Myocyte (in vitro differentiated cells): ENCODE measurements at regions not wholly inside any gene's neighbourhood (a gene's known extent, or its start where the extent isn't known, plus 50 kb on each side); places are given as distances from the start of the nearest gene placed in this dataset.
"Not testable (repeated sequence)": the region's sequence is repeated elsewhere in the genome, so short reads cannot be mapped to it uniquely, and the experiment has no call there.

Source experiments
- DNase-seq: peaks from one replicate; pipeline ENCODE4 v3.0.0-alpha.2; 2012; ENCODE audit warnings: low read depth

DNA sequence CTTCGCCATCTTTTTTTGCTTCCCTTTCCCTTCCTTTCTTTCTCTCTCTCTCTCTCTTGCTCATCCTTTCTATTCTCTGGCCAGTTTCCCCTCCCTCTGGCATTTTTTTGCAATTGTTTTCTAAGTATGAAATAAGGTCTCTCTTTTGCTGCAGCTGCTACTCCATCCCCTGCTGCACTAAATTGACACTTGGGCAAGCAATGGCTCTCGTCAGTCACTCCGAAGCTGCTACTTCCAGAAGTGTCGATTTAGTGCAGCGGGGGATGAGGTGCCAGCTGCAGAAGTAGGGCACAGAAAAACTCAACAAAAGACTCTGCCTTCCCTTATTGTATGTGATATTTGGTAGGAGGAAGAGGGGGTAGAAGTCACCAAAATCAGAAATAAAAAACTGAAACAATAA, 642.3 kb downstream of the RWDD3 start:
- DNase-seq, result no peak

DNA sequence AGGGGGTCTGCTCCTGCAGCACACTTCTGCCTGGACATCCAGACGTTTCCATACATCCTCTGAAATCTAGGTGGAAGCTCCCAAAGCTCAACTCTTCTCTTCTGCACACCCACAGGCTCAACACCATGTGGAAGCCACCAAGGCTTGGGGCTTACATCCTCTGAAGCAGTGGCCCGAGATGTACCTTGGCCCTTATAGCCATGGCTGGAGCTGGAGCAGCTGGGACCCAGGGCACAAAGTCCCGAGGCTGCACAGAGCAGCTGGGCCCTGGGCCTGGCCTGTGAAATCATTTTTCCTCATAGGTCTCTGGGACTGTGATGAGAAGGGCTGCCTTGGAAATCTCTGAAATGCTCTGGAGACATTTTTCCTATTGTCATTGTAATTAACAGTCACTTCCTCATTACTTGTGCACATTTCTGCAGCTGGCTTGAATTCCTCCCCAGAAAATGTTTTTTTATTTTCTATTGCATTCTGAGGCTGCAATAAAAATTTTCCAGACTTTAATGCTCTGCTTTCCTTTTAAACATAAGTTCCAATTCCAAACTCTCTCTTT, 645.6 kb downstream of the RWDD3 start:
- DNase-seq, result no peak

DNA sequence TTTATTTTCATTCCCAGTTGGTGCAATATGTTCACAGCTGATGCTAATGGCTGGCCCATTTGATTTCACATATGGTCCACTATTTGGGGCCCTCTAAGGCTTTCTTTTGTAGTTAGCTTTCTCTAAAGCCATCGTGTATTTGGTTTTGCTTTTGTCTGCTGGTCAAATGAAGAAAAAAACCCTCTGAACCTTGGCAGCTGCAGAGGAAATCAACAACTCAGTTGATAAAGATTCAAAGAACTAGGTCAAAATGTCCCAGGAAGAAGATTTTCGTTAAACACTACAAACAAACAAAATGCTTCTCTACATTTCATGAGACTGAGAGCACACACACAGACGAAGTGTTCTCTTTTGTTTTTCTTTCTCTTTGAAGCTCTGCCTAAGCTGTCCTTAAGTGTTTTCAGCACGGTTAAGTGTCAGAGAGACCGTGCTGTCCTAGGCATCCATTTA, 655.0 kb downstream of the RWDD3 start:
- no peak for DNase-seq

DNA sequence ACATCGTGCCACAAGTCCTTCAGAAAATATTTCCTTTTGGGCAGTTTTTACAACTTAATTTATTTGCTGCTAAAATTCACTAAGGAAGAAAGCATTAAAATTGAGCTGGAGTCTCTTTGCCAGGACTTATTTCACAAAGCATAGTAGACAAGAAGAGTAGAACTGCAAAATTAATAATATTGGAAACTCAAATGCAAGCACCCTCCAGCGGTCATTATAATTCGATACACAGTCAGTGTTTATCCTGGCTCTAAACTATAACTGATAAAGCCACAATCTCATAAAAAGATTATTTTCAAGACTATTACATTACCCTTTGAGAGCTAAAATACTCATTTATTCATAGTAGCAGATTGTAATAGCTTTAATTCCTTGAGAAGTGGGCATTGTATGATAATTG, 655.4 kb downstream of the RWDD3 start:
- DNase-seq, result no peak

DNA sequence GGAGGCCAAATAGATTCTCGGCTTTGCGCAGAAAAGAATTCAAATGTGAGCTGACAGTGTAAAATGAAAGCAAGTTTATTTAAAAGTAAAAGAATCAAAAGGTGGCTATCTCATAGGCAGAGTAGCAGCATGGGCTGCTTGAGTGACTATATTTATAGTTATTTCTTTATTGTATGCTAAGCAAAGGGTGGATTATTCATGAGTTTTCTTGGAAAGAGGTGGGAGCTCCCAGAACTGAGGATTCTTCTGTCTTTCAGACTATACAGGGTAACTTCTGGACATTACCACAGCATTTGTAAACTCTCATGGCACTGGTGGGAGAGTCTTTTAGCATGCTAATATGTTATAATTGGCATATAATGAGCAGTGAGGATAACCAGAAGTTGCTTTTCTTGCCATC, 659.9 kb downstream of the RWDD3 start:
- no peak for DNase-seq

DNA sequence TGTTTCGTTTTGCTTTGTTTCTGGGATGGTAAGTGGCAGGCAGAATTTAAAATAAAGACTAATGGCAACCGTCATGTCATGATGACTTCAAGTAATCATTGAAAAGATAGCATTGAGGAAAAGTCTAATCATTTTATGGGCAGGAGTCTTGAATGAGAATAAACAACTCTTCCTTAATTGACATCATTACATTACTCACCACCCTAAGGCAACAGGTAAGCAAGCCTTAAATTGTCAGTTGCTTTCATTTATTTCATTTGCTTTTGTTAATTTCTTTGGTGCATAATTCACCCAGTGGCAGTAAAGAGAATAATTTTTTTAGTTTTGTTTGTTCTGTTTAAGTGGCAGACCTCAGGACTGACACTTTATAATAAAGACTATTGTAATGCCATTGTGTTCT, 669.0 kb downstream of the RWDD3 start:
- DNase-seq, result no peak

DNA sequence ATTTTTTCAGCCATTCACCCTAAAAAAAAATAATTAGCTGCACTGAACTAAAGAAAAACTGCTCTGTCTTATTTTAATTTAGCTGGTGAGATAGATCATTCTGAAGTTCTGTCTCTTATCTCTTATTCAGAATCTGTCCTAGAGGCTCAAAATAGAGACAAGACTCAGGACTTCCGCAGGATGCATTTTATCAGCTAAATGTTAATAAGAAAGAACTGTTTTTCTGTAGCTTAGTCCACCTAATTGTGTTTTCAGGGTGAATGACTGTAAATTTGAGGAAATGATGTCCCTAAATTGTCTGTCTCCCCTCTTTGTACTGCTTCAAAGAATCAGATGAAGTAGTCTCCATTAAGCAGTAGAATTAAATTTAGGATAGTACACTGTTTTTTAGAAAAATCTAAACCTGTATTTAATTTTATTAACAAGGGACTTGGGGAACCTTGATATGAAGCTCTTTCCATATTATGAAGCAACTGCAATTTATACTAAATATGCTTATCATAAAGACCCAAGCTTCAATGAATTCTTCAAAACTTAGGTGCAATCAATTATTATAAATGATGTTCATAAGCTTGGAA, 671.9 kb downstream of the RWDD3 start:
- no peak for DNase-seq

DNA sequence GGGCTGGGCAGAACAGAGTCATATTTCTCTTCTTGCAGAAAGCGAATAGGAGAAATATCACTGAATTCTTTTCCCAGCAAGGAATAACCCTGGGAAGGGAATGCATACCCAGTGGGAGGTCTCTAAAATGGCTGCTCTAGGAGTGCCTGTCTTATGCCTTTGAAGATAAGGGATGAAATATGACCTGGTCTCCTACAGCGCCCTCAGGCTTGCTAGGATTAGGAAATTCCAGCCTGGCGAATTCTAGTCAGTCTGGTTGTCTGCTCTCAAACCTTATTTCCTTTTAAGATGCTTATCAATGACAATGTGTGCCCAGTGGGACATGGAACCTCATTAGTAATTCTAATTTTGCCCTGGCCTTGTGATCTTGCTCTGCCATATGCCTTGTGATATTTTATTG, 677.7 kb downstream of the RWDD3 start:
- not testable (repeated sequence) for DNase-seq

DNA sequence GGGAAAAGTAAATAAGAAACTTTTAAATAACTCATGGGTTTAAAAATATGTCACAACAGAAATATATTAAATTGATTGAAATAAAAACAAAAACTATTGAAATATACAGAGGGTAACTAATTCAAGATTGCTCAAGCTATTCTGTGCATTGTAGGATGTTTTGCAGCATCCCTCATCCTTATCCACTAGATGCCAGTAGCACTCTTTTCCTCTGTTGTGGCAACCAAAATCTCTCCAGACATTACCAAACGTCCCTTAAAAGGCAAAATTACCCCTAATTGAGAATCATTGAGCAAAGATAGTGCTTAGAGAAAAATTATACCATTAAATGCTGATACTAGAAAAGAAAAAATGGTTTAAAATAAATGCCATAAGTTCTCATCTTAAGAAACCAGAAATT, 682.6 kb downstream of the RWDD3 start:
- no peak for DNase-seq

DNA sequence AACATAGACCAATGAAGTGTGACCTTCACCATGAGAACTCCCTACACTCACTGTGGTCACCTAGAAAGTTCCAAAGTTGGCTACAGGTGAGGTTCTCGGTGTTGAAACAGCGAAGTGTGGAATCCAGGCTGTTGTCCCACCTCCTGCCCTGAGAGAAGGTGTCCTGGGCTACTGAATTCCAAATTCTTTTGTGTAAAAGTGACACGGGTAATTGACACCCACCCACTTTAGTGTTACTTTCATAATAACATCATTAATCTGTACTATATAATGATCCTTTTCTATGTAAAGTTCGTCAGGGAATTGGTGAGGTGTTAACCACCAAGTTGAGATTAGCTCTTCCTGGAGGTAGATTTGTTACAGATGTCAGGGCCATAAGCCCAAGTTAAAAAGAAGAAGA, 690.7 kb downstream of the RWDD3 start:
- DNase-seq, result no peak

DNA sequence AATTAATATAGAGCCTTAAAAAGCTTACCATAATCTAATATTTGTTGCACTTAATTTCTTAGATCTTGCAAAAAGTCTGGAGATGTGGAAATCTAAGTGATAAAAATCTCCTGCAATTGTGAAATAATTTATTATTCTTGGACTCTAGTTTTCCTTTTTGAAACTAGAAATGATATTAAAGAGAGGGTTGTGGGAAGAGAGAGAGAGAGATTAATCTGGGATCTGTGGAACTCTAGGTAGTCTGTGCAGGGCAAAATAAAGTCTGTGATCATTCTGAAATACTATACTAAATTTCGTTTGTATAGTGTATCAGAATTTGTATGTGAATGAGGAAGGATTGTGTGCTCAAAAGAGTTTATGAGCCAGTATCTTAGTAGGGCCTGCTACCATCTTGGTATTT, 692.3 kb downstream of the RWDD3 start:
- DNase-seq, result no peak

DNA sequence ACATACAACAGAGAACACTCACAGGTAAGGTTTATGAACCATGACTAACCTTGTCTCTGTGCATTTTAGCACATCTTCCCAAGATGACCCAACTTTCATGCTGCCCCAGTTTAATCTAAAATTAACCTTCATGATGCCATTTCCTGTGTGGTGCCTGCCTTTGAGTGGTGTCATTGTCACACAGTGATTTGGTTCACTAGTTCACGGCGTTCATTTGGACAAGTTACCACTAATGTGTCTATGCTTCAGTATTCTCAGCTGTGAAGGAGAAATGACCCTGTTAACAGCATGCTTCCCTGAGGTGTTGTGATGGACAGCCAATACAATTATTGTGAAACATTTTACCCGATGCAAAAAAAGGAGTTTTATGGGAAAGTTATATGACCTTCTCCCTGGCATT, 693.1 kb downstream of the RWDD3 start:
- no peak for DNase-seq

DNA sequence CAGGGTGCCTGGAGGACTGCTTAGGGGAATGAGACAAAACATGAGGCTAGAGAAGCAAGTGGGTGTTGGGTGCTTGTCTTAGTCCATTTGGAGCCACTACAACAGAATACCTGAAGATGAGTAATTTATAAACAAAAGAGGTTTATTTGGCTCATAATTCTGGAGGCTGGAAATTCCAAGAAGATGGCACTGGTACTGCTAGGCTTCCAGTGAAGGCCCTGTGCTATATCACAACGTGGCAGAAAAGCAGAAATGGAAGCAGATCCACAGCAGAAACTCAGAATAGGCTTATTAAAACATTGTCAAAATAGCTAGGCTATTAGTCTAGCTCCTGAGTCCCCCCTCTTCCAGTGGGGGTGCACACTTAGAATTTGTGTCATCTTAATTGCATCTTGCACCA, 701.7 kb downstream of the RWDD3 start:
- DNase-seq, result no peak

DNA sequence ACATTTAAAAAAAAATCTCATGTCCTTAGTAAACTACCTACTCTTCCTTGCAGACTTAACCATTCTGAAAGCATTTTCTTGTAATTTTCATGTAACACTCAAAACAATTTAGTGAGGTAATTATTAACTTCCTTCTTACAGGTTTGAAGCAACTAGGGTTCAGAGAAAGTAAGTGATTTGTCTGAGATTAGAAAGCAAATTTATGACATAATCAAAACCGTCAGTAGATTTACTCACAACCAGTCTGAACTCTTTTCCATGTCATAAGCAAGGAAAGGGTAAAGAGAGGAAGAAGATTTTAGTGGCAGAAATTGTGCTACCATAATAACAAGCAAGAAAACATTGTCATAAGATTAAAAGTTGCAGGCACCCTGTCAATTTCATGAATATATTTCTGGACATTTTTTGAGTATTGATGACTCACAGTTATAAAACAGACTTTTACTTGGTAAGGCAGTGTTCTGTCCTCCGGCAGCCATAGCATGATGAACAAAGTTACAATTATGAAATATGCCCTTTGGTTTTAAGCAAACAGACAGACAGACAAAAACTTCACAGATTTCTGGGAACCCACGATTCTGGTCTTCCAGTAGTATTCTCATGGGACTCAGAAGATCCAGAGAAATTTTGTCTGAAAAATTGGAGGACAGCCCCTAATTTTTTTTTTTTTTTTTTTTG, 707.2 kb downstream of the RWDD3 start:
- DNase-seq, result no peak

DNA sequence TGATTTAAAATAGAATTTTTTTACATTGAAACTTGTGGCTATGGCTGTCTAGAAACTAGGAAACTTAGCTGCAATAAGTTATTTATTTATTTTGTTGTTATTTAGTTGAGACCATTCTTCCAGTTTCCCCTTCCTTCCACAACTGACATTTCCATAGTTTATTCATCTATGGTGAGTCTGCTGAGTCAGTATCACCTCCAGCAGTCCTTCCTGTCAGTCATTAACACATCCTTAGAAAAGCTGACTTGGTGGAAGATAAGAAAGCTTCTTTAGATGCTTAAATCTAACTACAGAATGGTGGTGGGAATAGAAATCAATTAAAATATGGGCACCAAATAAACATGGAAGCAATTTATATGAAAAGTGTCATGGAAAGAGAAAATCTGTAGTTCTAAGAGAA, 714.0 kb downstream of the RWDD3 start:
- no peak for DNase-seq

DNA sequence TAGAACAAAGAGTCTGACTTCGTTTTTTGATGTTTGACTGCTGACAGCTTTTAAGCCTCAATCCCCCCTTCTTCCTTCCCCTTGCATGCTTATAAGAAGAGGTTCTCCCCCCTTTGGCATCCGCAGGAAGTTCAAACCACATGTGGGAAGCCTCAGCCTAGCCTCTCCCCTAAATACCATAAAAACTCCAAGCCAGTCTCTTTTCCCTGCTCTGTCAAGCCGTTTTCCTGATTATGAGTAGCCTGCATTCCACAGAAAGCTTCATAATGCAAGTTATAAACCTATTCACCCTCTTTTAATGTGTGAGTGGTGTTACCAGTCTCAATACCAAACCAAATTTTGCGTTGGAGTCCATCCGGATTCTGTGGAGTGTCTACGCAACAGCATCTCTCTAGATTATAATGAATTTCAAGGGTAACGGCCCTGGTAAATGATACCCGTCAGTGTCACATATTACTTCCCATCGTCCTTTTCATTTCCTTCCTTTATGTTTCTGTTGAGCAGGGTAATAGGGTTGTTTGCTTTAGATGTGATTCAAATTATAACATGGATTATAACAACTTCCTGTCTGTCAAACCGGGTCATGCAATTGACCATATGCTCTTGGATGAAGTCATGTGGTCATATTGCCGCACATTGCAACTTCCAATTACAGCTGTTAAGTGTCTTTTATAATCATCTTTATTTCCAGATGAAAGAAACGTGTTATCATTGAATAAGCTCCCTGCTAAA, 717.5 kb downstream of the RWDD3 start:
- no peak for DNase-seq

DNA sequence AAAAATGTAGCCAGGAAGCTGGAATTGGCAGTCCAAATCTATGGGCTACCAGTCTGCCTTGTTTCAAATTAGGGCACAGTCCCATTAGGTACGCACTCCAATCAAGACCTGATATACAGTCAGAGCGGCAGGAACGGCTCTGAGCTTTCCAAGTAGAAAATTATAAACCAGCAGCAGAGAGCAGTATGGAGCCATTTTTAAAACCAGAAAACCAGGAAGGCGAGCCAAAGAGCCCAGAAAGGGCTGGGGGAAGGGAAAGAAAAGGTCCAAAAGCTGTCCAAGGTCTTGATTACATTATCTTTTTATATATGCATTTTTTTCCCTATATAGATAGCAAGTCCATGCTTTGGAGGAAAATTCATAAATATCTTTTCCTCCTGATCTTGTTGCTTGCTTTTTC, 719.0 kb downstream of the RWDD3 start:
- DNase-seq, result no peak

DNA sequence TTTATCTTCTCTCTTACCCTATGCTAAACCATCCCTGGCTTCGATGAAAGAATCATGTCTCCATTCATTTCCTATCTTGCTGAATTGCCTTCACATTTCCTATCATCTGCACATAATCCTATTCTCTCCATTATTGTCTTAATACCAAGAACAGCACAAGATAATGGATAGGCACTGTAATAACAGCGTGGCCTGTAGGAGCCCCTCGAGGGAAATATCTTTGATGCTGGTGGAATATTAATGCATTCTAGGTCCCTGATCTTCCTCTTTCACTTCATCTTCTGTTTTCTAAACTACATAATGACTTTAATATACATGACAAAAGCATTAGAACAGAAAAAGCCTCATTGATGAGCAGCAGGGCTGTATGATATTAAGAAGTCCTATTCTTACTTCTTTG, 720.6 kb downstream of the RWDD3 start:
- no peak for DNase-seq

DNA sequence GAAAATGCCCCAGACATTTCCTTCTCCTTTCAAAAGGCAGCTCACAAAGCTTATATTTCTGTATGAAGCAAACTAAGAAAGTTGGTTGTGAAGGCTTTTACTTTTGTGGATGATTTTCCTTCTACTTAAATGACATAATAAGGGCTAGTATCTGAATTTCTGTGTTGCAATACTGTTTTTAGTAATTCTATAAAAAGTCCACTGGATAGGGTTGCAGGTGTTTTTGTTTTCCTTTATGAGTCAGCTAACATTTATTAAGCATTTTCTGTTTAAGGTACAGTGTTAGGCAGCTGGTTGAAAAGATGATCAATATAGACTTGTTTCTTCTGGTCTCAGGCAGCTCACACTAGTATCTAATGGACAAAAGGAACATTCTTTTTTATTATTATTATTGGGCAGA, 722.2 kb downstream of the RWDD3 start:
- DNase-seq, result no peak

DNA sequence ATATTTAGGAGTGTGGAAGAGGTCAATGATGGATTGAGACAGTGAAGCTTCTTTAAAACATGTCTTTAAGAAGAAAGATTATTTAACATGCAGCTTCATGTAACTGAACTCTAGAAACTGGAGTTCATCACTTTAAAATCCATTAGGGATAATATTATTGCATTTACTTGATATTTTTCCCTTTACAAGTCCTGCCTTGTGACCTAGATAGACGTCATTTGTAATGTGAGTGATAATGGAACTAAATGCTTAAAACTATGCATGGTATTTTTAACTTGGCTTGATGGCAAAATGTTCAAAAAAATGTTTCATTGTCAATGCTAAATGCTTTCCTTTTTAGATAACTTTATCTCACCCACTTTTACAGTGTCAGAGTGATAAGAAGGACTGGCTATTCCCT, 723.7 kb downstream of the RWDD3 start:
- no peak for DNase-seq

DNA sequence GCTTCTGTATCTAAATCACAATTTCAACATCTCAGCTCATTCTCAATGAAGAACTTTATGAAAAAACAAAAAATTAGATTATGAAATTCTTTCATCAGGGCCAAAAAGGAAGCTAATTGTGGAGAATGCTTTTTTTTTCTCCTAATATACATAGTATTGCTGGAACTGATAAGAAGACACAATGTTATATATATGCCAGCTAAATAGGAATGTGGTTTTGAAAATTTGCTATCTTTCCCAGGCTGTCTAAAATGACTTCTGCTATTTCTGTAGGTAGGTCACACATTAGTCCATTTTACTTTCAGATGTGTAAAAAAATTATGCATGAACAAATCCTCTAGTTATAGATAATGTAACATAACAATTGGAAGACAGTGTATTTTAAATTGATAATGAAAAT, 732.9 kb downstream of the RWDD3 start:
- no peak for DNase-seq

DNA sequence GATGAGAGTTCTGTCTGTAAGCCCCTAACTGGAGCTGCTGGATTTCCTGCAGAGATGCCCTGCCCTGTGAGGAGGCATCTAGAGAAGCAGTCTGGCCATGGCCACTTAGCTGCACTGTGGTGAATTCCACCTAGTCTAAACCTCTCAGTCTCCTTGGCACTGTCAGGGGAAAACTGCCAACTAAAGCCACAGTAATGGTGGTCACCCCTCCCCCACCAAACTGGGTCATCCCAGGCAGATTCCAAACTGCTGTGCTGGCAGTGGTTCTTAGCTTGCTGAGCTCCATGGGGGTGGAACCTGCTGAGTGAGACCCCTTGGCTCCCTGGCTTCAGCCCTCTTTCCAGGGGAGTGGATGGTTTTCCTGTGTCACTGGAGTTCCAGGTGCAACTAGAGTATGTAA, 740.6 kb downstream of the RWDD3 start:
- DNase-seq, result no peak

DNA sequence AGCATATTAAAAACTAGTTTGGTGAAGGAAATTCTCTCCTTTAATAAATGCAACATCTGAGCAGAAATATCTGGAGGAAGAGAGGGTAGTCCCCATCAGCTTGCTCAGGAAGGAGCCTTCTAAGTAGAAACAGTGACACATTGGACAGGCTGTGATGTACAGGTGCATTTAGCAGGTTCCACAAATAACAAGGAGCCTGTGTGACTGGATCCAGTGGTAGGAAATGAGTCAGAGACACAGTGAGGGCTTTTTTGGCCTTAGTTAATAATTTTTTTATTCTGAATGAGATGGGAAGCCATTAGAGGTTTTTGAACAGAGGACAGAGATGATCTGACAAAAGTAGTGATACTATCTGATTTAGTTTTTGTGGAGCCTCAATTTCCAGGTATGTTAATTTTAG, 738.9 kb upstream of the PTBP2 start:
- DNase-seq, result no peak
